ENCODE measurements at regions not wholly inside any gene's neighbourhood (a gene's known extent, or its start where the extent isn't known, plus 50 kb on each side); places are given as distances from the start of the nearest gene placed in this dataset.

GRCh38 chr11:129298988-129299387 is 76.7 kb upstream of the BARX2 start:
- Histone ChIP-seq H3K27me3 (ENCODE audit: control insufficient read depth, low read length) (no peaks in the 10 kb centered on the region), H3K36me3 (ENCODE audit: control insufficient read depth, low read length) (no peaks in the 10 kb centered on the region), H4K20me1 (ENCODE audit: control insufficient read depth, insufficient read depth, low read depth, low read length) (no peaks in the 10 kb centered on the region), H3K79me2 (ENCODE audit: control insufficient read depth, low read length) (no peaks in the 10 kb centered on the region), H3F3A (ENCODE audit: control insufficient read depth, insufficient read depth) (no peaks in the 10 kb centered on the region), H3K4me2 (ENCODE audit: low read length) (no peak overlapping the region), H3K9me3 (ENCODE audit: control insufficient read depth, insufficient read depth, low read length) (no peaks in the 10 kb centered on the region), H3K4me1 (ENCODE audit: control insufficient read depth, low read length) (no peaks in the 10 kb centered on the region), H3K9me2 (replicated peaks; ENCODE audit: control insufficient read depth, low read length) (no peaks in the 10 kb centered on the region), H3K4me3 (ENCODE audit: low read length) (no peak overlapping the region), H3K27ac (ENCODE audit: low read depth, low read length) (no peak overlapping the region)
- TF ChIP-seq, protein P1, sequence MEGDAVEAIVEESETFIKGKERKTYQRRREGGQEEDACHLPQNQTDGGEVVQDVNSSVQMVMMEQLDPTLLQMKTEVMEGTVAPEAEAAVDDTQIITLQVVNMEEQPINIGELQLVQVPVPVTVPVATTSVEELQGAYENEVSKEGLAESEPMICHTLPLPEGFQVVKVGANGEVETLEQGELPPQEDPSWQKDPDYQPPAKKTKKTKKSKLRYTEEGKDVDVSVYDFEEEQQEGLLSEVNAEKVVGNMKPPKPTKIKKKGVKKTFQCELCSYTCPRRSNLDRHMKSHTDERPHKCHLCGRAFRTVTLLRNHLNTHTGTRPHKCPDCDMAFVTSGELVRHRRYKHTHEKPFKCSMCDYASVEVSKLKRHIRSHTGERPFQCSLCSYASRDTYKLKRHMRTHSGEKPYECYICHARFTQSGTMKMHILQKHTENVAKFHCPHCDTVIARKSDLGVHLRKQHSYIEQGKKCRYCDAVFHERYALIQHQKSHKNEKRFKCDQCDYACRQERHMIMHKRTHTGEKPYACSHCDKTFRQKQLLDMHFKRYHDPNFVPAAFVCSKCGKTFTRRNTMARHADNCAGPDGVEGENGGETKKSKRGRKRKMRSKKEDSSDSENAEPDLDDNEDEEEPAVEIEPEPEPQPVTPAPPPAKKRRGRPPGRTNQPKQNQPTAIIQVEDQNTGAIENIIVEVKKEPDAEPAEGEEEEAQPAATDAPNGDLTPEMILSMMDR (IDR thresholded peaks at IDR 0.05; ENCODE audit: low read depth, low read length, poor library complexity, severe bottlenecking), result no peak
- TF ChIP-seq EZH2phosphoT487 (IDR thresholded peaks at IDR 0.05; ENCODE audit: borderline replicate concordance, low read length), result no peak

- H3K4me1 ChIP-seq (ENCODE audit: control insufficient read depth, low read length), result no peaks in the 10 kb centered on the region
- no peaks in the 10 kb centered on the region; the same call in 1 of the 2 replicates for H3K27me3 ChIP-seq (ENCODE audit: control insufficient read depth, low read length)
- H3K79me2 ChIP-seq (ENCODE audit: control insufficient read depth, low read length), result no peaks in the 10 kb centered on the region
- H3K4me3 ChIP-seq (ENCODE audit: low read length), result no peak overlapping the region
- no peak overlapping the region for H3K4me2 ChIP-seq (ENCODE audit: low read length)
- no peaks in the 10 kb centered on the region for H3K9me3 ChIP-seq (ENCODE audit: control insufficient read depth, insufficient read depth, low read length)
- TF ChIP-seq EZH2phosphoT487 (IDR thresholded peaks at IDR 0.05; ENCODE audit: borderline replicate concordance, low read length), result no peak
- TF ChIP-seq, protein P1 (IDR thresholded peaks at IDR 0.05; ENCODE audit: low read depth, low read length, poor library complexity, severe bottlenecking), result no peak
- no peaks in the 10 kb centered on the region for H3K9me2 ChIP-seq (replicated peaks; ENCODE audit: control insufficient read depth, low read length)
- H4K20me1 ChIP-seq (ENCODE audit: control insufficient read depth, insufficient read depth, low read depth, low read length), result no peaks in the 10 kb centered on the region
- H3F3A ChIP-seq (ENCODE audit: control insufficient read depth, insufficient read depth), result no peaks in the 10 kb centered on the region
- no peaks in the 10 kb centered on the region for H3K36me3 ChIP-seq (ENCODE audit: control insufficient read depth, low read length)
- H3K27ac ChIP-seq (ENCODE audit: low read depth, low read length), result no peak overlapping the region
Observed at GRCh38 chr11:129295746-129296145, 79.9 kb upstream of the BARX2 start.

- Histone ChIP-seq H3K27ac (ENCODE audit: low read depth, low read length) (no peak overlapping the region), H3F3A (ENCODE audit: control insufficient read depth, insufficient read depth) (no peaks in the 10 kb centered on the region), H4K20me1 (ENCODE audit: control insufficient read depth, insufficient read depth, low read depth, low read length) (no peaks in the 10 kb centered on the region), H3K36me3 (ENCODE audit: control insufficient read depth, low read length) (no peaks in the 10 kb centered on the region), H3K4me3 (ENCODE audit: low read length) (no peak overlapping the region), H3K4me1 (ENCODE audit: control insufficient read depth, low read length) (no peaks in the 10 kb centered on the region), H3K27me3 (ENCODE audit: control insufficient read depth, low read length) (no peaks in the 10 kb centered on the region; the same call in 1 of the 2 replicates), H3K9me2 (replicated peaks; ENCODE audit: control insufficient read depth, low read length) (no peaks in the 10 kb centered on the region; the same call in 1 of the 2 replicates), H3K4me2 (ENCODE audit: low read length) (no peak overlapping the region), H3K9me3 (ENCODE audit: control insufficient read depth, insufficient read depth, low read length) (no peaks in the 10 kb centered on the region), H3K79me2 (ENCODE audit: control insufficient read depth, low read length) (no peaks in the 10 kb centered on the region)
- TF ChIP-seq, protein P1 (IDR thresholded peaks at IDR 0.05; ENCODE audit: low read depth, low read length, poor library complexity, severe bottlenecking), result no peak
- no peak for TF ChIP-seq EZH2phosphoT487 (IDR thresholded peaks at IDR 0.05; ENCODE audit: borderline replicate concordance, low read length)
Observed at GRCh38 chr11:129292771-129293170, 82.9 kb upstream of the BARX2 start.
